Naive thymus-derived CD4-positive, alpha-beta T cell (primary cell): ENCODE measurements at regions not wholly inside any gene's neighbourhood (a gene's known extent, or its start where the extent isn't known, plus 50 kb on each side); places are given as distances from the start of the nearest gene placed in this dataset.
A peak's percentile ranks its signal among the peaks of the same experiment; 100 is the strongest.

ENCODE experiments used
- ATAC-seq: fragments of 150-1000 bp; cut with Tn5 transposase; 2 replicates; pipeline ENCODE4 v1.10.0; 2021; ENCODE audit warnings: mild to moderate bottlenecking, moderate library complexity
- CTCF ChIA-PET: fragments of 350-600 bp; sonication (Branson Sonifier 250); formaldehyde crosslinking; loops from one replicate; lab custom pipeline; 2021; ENCODE audit warnings: antibody characterized with exemption; lab: Charles Lee
- POLR2A ChIA-PET: fragments of 350-600 bp; sonication (Branson Sonifier 250); formaldehyde crosslinking; loops from one replicate; lab custom pipeline; 2021; ENCODE audit warnings: antibody characterized with exemption, inconsistent platforms; lab: Charles Lee
- DNase-seq, 9 donors: peaks; one replicate each; pipeline versions ENCODE4 v3.0.0 to v3.0.0-alpha.2; 2020 to 2022; ENCODE audit warnings: mixed read lengths in 1 of 9
- H3K27ac ChIP-seq: one replicate; pipeline ENCODE4 v1.7.0; 2013; ENCODE audit warnings: mild to moderate bottlenecking, low read depth, low read length, moderate library complexity
- H3K27me3 ChIP-seq, 2 donors: one replicate each; pipeline ENCODE4 v1.7.0; 2013; ENCODE audit warnings: low read length in 2 of 2, mild to moderate bottlenecking in 2 of 2, moderate library complexity in 2 of 2; ENCODE audit not compliant: control insufficient read depth in 2 of 2, insufficient read depth in 2 of 2
- H3K36me3 ChIP-seq, 3 experiments: 1 replicate in 2 of 3; 2 replicates in 1 of 3; pipeline ENCODE4 v1.7.0; 2013; ENCODE audit warnings: low read length in 3 of 3, mild to moderate bottlenecking in 3 of 3, moderate library complexity in 1 of 3; ENCODE audit not compliant: insufficient read depth in 3 of 3, control insufficient read depth in 2 of 3
- H3K4me1 ChIP-seq, 2 donors: one replicate each; pipeline ENCODE4 v1.7.0; 2013; ENCODE audit warnings: low read length in 2 of 2, mild to moderate bottlenecking in 2 of 2, moderate library complexity in 1 of 2; ENCODE audit not compliant: control insufficient read depth in 2 of 2, insufficient read depth in 2 of 2
- H3K4me3 ChIP-seq: 2 replicates; pipeline ENCODE4 v1.7.0; 2013; ENCODE audit warnings: mild to moderate bottlenecking, low read length
- H3K9me3 ChIP-seq, 3 experiments: 1 replicate in 2 of 3; 2 replicates in 1 of 3; pipeline ENCODE4 v1.7.0; 2013; ENCODE audit warnings: low read length in 3 of 3; ENCODE audit not compliant: control insufficient read depth in 2 of 3
- H3K27ac Mint-ChIP-seq, 9 donors: one replicate each; pipeline ENCODE4 v1.8.0; 2020 to 2022; ENCODE audit warnings: mixed read lengths in 9 of 9, mild to moderate bottlenecking in 8 of 9, moderate library complexity in 5 of 9, inconsistent platforms in 2 of 9
- H3K27me3 Mint-ChIP-seq, 5 donors: one replicate each; pipeline ENCODE4 v1.8.0; 2021 to 2022; ENCODE audit warnings: mixed read lengths in 5 of 5, mild to moderate bottlenecking in 1 of 5
- H3K36me3 Mint-ChIP-seq, 5 donors: one replicate each; pipeline ENCODE4 v1.8.0; 2020 to 2022; ENCODE audit warnings: mixed read lengths in 5 of 5, mild to moderate bottlenecking in 3 of 5, inconsistent platforms in 1 of 5
- H3K4me1 Mint-ChIP-seq, 7 donors: one replicate each; pipeline ENCODE4 v1.8.0; 2020 to 2022; ENCODE audit warnings: mixed read lengths in 7 of 7, mild to moderate bottlenecking in 3 of 7, inconsistent platforms in 1 of 7
- H3K4me3 Mint-ChIP-seq, 10 donors: one replicate each; pipeline ENCODE4 v1.8.0; 2020 to 2022; ENCODE audit warnings: mild to moderate bottlenecking in 10 of 10, mixed read lengths in 10 of 10, moderate library complexity in 6 of 10, inconsistent platforms in 2 of 10
- H3K9me3 Mint-ChIP-seq, 11 donors: one replicate each; pipeline ENCODE4 v1.8.0; 2020 to 2022; ENCODE audit warnings: mixed read lengths in 11 of 11, mild to moderate bottlenecking in 4 of 11, inconsistent platforms in 1 of 11, moderate library complexity in 1 of 11
- intact Hi-C, 2 donors: fragments of 100-400 bp; cut with micrococcal nuclease; formaldehyde crosslinking; loops; one replicate each; pipeline ENCODE4 v1.15.1; 2023

DNA sequence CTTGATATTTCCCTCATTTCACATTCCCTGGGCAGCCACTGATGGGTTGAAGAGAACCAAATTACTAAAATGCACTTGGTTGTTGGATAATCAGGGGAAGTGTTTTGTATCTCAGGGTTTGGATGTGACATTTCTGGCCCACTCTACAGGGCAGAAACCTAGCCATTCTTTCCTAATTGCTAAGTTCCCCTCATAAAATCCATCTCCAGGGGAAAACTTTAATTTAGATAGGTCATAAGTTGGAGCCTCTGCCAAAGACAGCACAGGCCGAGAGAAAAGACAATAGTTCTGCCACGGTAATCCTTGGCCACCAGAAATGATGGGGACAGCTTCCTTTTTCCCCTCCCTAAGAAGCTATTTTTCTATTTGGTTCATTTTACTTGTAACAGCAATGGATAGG is 192.7 kb upstream of the C1QTNF7 start:
- H3K27ac Mint-ChIP-seq: no peak overlapping the region
- Histone ChIP-seq H3K36me3 (no peaks in the 10 kb centered on the region), H3K27ac (no peak overlapping the region), H3K4me1 (peaks cover 0 to 27% of the 10 kb centered on the region in 2 donors), H3K27me3 (no peaks in the 10 kb centered on the region), H3K9me3 (no peaks in the 10 kb centered on the region), H3K4me3 (no peak overlapping the region)
- ATAC-seq: no peak
- POLR2A ChIA-PET: no interaction called here
- no peaks in the 10 kb centered on the region for H3K36me3 Mint-ChIP-seq
- intact Hi-C loops: loop anchor here in 1 of 2 donors (10.0 kb wide), 2 partner anchors 990 to 1580 kb away; partner anchors contain the start of gene TAPT1
- no peaks in the 10 kb centered on the region for H3K9me3 Mint-ChIP-seq
- H3K27me3 Mint-ChIP-seq: no peaks in the 10 kb centered on the region
- CTCF ChIA-PET: interaction anchor here (0.6 to 9.4 kb wide), 2 partner anchors 222 to 774 kb away, joined by 3 to 113 read pairs; no protein-coding TSS in a partner anchor
- peak overlapping the region in 1 of 10 donors; percentile 18 for H3K4me3 Mint-ChIP-seq
- H3K4me1 Mint-ChIP-seq: peaks cover 25 to 39% (median 35%) of the 10 kb centered on the region in 7 donors
- DNase-seq: no peak

GRCh38 chr4:15237648-15238230 is 190.1 kb upstream of the C1QTNF7 start:
- Mint-ChIP-seq H3K9me3 (no peaks in the 10 kb centered on the region), H3K36me3 (no peaks in the 10 kb centered on the region)

DNA sequence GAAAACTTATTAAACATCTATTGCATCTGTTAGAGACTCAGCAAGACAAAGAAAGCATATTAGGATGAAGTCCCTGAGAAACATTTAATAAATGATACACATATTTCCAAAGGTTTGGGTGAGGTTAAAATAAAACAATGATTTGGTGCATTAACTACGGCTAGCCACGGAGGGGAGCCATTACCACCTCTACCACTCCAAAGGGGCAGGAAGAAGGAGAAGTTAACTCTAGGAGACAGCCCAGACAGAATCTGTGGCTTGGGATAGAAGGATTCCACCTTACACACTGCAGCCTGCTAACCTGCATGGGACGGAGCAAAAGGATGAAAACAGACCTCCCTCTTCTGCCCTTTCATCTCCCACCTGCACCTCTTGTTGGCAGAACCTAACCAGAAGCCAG is 189.1 kb upstream of the C1QTNF7 start:
- ChIA-PET POLR2A (interaction anchor here (0.7 kb wide), 1 partner anchor 218 kb away, joined by 3 read pairs; no protein-coding TSS in a partner anchor), CTCF (interaction anchor here (1.1 to 9.4 kb wide), 2 partner anchors 158 to 218 kb away, joined by 3 to 113 read pairs; no protein-coding TSS in a partner anchor)
- no peaks in the 10 kb centered on the region for H3K27me3 Mint-ChIP-seq
- H3K36me3 Mint-ChIP-seq: no peaks in the 10 kb centered on the region
- no peaks in the 10 kb centered on the region for H3K9me3 Mint-ChIP-seq
- peaks cover 0 to 8% of the 10 kb centered on the region in 2 donors for H3K4me1 ChIP-seq
- H3K27ac Mint-ChIP-seq: no peak overlapping the region
- ATAC-seq: peak; percentile 80
- no peaks in the 10 kb centered on the region for H3K27me3 ChIP-seq
- DNase-seq: peak in 5 of 9 donors; percentile 24 to 43 (median 32)
- intact Hi-C loops: loop anchor here (1.0 to 10.0 kb wide), 7 partner anchors 158 to 1584 kb away; partner anchors contain the start of gene TAPT1 (in 1 of the 2)
- peaks cover 9 to 14% (median 11%) of the 10 kb centered on the region in 7 donors for H3K4me1 Mint-ChIP-seq
- no peak overlapping the region for H3K27ac ChIP-seq
- no peaks in the 10 kb centered on the region for H3K36me3 ChIP-seq
- no peak overlapping the region for H3K4me3 ChIP-seq
- H3K9me3 ChIP-seq: no peaks in the 10 kb centered on the region
- no peak overlapping the region for H3K4me3 Mint-ChIP-seq

More at GRCh38 chr4:15237648-15238230, 190.1 kb upstream of the C1QTNF7 start:
- H3K9me3 ChIP-seq: no peaks in the 10 kb centered on the region
- H3K4me3 ChIP-seq: no peak overlapping the region
- intact Hi-C loops: loop anchor here (1.0 to 10.0 kb wide), 7 partner anchors 159 to 1583 kb away; partner anchors contain the start of gene TAPT1 (in 1 of the 2)
- no peak overlapping the region for H3K27ac ChIP-seq
- no peak for ATAC-seq
- no peak for DNase-seq
- peaks cover 0 to 18% of the 10 kb centered on the region in 2 donors for H3K4me1 ChIP-seq
- no peak overlapping the region for H3K27ac Mint-ChIP-seq
- H3K4me1 Mint-ChIP-seq: peaks cover 19 to 24% (median 21%) of the 10 kb centered on the region in 7 donors
- no peaks in the 10 kb centered on the region for H3K36me3 ChIP-seq
- CTCF ChIA-PET: interaction anchor here (1.0 to 9.4 kb wide), 2 partner anchors 219 to 412 kb away, joined by 3 to 113 read pairs; no protein-coding TSS in a partner anchor
- H3K27me3 ChIP-seq: no peaks in the 10 kb centered on the region
- POLR2A ChIA-PET: interaction anchor here (0.6 to 0.7 kb wide), 2 partner anchors 219 to 1717 kb away, joined by 3 read pairs; no protein-coding TSS in a partner anchor
- H3K4me3 Mint-ChIP-seq: no peak overlapping the region
- H3K27me3 Mint-ChIP-seq: no peaks in the 10 kb centered on the region

DNA sequence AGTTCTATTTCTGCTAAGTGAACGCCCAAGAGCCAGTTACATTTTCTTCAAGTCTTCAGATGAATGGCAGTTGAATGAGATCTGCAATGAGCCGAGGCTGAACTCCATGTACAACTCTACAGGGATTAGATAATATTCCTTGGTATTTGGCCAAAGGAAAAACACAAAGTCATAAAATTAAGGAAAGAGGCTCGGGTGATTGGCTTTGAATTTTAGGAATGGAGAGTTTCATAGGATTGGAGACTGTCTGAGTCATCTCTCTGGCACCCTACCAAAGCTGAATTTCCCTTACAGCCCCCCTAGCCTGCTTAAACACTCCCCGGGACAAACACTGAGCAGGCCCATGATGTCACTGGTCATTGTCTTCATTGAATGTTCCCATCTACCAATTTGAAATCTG is 188.0 kb upstream of the C1QTNF7 start:
- Histone ChIP-seq H3K4me3 (no peak overlapping the region), H3K27me3 (no peaks in the 10 kb centered on the region), H3K9me3 (no peaks in the 10 kb centered on the region), H3K27ac (no peak overlapping the region), H3K4me1 (no peaks in the 10 kb centered on the region), H3K36me3 (no peaks in the 10 kb centered on the region)
- ATAC-seq (no peak), DNase-seq (no peak)
- POLR2A ChIA-PET: no interaction called here
- intact Hi-C loops: loop anchor here (2.0 to 10.0 kb wide), 3 partner anchors 761 to 1585 kb away; partner anchors contain the start of gene TAPT1 (in 1 of the 2)
- H3K4me3 Mint-ChIP-seq: no peak overlapping the region
- H3K36me3 Mint-ChIP-seq: no peaks in the 10 kb centered on the region
- CTCF ChIA-PET: no interaction called here
- H3K27me3 Mint-ChIP-seq: no peaks in the 10 kb centered on the region
- peaks cover 0 to 4% (median 0%) of the 10 kb centered on the region in 7 donors for H3K4me1 Mint-ChIP-seq
- no peaks in the 10 kb centered on the region for H3K9me3 Mint-ChIP-seq
- no peak overlapping the region for H3K27ac Mint-ChIP-seq

GRCh38 chr4:15240764-15241163 is 187.1 kb upstream of the C1QTNF7 start:
- Histone ChIP-seq H3K4me3 (no peak overlapping the region), H3K4me1 (no peaks in the 10 kb centered on the region), H3K9me3 (no peaks in the 10 kb centered on the region), H3K27ac (no peak overlapping the region), H3K27me3 (no peaks in the 10 kb centered on the region), H3K36me3 (no peaks in the 10 kb centered on the region)
- H3K27me3 Mint-ChIP-seq: no peaks in the 10 kb centered on the region
- ChIA-PET POLR2A (no interaction called here), CTCF (interaction anchor here (1.7 kb wide), 1 partner anchor 216 kb away, joined by 5 read pairs; no protein-coding TSS in a partner anchor)
- H3K27ac Mint-ChIP-seq: no peak overlapping the region
- H3K36me3 Mint-ChIP-seq: no peaks in the 10 kb centered on the region
- no peaks in the 10 kb centered on the region for H3K9me3 Mint-ChIP-seq
- peaks cover 0 to 4% (median 0%) of the 10 kb centered on the region in 7 donors for H3K4me1 Mint-ChIP-seq
- no peak overlapping the region for H3K4me3 Mint-ChIP-seq
- intact Hi-C loops: no loop called here
- ATAC-seq (no peak), DNase-seq (no peak)

- peaks cover 0 to 4% (median 0%) of the 10 kb centered on the region in 7 donors for H3K4me1 Mint-ChIP-seq
Measured at GRCh38 chr4:15242021-15242420, 185.8 kb upstream of the C1QTNF7 start.

More at GRCh38 chr4:15242021-15242420, 185.8 kb upstream of the C1QTNF7 start:
- H3K4me1 ChIP-seq: no peaks in the 10 kb centered on the region
- no peaks in the 10 kb centered on the region for H3K36me3 Mint-ChIP-seq
- intact Hi-C loops: no loop called here
- ATAC-seq: no peak
- no peak overlapping the region for H3K4me3 Mint-ChIP-seq
- no peak for DNase-seq
- H3K27me3 Mint-ChIP-seq: no peaks in the 10 kb centered on the region
- no peak overlapping the region for H3K27ac ChIP-seq
- CTCF ChIA-PET: interaction anchor here (1.4 to 1.7 kb wide), 2 partner anchors 10 to 215 kb away, joined by 5 to 6 read pairs; no protein-coding TSS in a partner anchor
- H3K36me3 ChIP-seq: no peaks in the 10 kb centered on the region
- H3K9me3 Mint-ChIP-seq: no peaks in the 10 kb centered on the region
- POLR2A ChIA-PET: no interaction called here
- H3K27ac Mint-ChIP-seq: no peak overlapping the region
- no peaks in the 10 kb centered on the region for H3K27me3 ChIP-seq
- no peak overlapping the region for H3K4me3 ChIP-seq
- no peaks in the 10 kb centered on the region for H3K9me3 ChIP-seq
